ENCODE measurements at regions not wholly inside any gene's neighbourhood (a gene's known extent, or its start where the extent isn't known, plus 50 kb on each side); places are given as distances from the start of the nearest gene placed in this dataset.

- no peak for TF ChIP-seq POLR2A (IDR thresholded peaks at IDR 0.05)
- intact Hi-C loops (cut with DNase I): no loop called here
- 94 to 97% (median 94%) methylated on average over 3 of the region's 3 CpGs for WGBS, 3 donors
- H3K36me3 ChIP-seq: no peaks in the 10 kb centered on the region
- H3K4me1 ChIP-seq (ENCODE audit: insufficient read depth): no peaks in the 10 kb centered on the region
- no peaks in the 10 kb centered on the region for H3K9me3 ChIP-seq
- no peak overlapping the region for H3K27ac ChIP-seq
- no peak for DNase-seq
- H3K4me3 ChIP-seq: no peak overlapping the region
- H3K27me3 ChIP-seq: no peaks in the 10 kb centered on the region
Observed at GRCh38 chr4:111500858-111501257, 644.4 kb upstream of the FAM241A start.

- Histone ChIP-seq H3K27ac (no peak overlapping the region), H3K4me3 (no peak overlapping the region), H3K9me3 (no peaks in the 10 kb centered on the region), H3K4me1 (ENCODE audit: insufficient read depth) (no peaks in the 10 kb centered on the region), H3K36me3 (no peaks in the 10 kb centered on the region), H3K27me3 (no peaks in the 10 kb centered on the region)
- TF ChIP-seq EP300 (IDR thresholded peaks at IDR 0.05) (no peak), POLR2A (IDR thresholded peaks at IDR 0.05) (no peak), CTCF (IDR thresholded peaks at IDR 0.05) (no peak)
- 88 to 92% (median 91%) methylated on average over 2 of the region's 2 CpGs for WGBS, 3 donors
- intact Hi-C loops (cut with DNase I): no loop called here
- DNase-seq: no peak
Observed at GRCh38 chr4:111501946-111502345, 643.3 kb upstream of the FAM241A start.

GRCh38 chr4:111502626-111503025 is 642.6 kb upstream of the FAM241A start:
- no peaks in the 10 kb centered on the region for H3K9me3 ChIP-seq
- H3K27ac ChIP-seq: no peak overlapping the region
- H3K4me1 ChIP-seq (ENCODE audit: insufficient read depth): no peaks in the 10 kb centered on the region
- H3K27me3 ChIP-seq: no peaks in the 10 kb centered on the region
- no peaks in the 10 kb centered on the region for H3K36me3 ChIP-seq
- no peak for TF ChIP-seq POLR2A (IDR thresholded peaks at IDR 0.05)
- TF ChIP-seq CTCF (IDR thresholded peaks at IDR 0.05): no peak
- TF ChIP-seq EP300 (IDR thresholded peaks at IDR 0.05): no peak
- intact Hi-C loops (cut with DNase I): no loop called here
- WGBS, 3 donors: 80 to 90% (median 87%) methylated on average over 2 of the region's 2 CpGs
- no peak overlapping the region for H3K4me3 ChIP-seq
- DNase-seq: no peak

- Histone ChIP-seq H3K4me1 (ENCODE audit: insufficient read depth) (no peaks in the 10 kb centered on the region), H3K27me3 (no peaks in the 10 kb centered on the region), H3K9me3 (no peaks in the 10 kb centered on the region), H3K36me3 (no peaks in the 10 kb centered on the region), H3K4me3 (no peak overlapping the region), H3K27ac (no peak overlapping the region)
- WGBS, 3 donors: 82 to 88% (median 88%) methylated on average over 2 of the region's 2 CpGs
- no peak for DNase-seq
- TF ChIP-seq EP300 (IDR thresholded peaks at IDR 0.05) (no peak), CTCF (IDR thresholded peaks at IDR 0.05) (no peak), POLR2A (IDR thresholded peaks at IDR 0.05) (no peak)
- intact Hi-C loops (cut with DNase I): no loop called here
Observed at GRCh38 chr4:111506706-111507105, 638.5 kb upstream of the FAM241A start.

- H3K27me3 ChIP-seq: no peaks in the 10 kb centered on the region
- no peaks in the 10 kb centered on the region for H3K9me3 ChIP-seq
- no peaks in the 10 kb centered on the region for H3K36me3 ChIP-seq
- H3K4me3 ChIP-seq: no peak overlapping the region
- no peak overlapping the region for H3K27ac ChIP-seq
- intact Hi-C loops (cut with DNase I): no loop called here
- TF ChIP-seq POLR2A (IDR thresholded peaks at IDR 0.05) (no peak), CTCF (IDR thresholded peaks at IDR 0.05) (no peak), EP300 (IDR thresholded peaks at IDR 0.05) (no peak)
- no peak for DNase-seq
- no peaks in the 10 kb centered on the region for H3K4me1 ChIP-seq (ENCODE audit: insufficient read depth)
Observed at GRCh38 chr4:111510535-111510934, 634.7 kb upstream of the FAM241A start.
